ENCODE measurements at regions not wholly inside any gene's neighbourhood (a gene's known extent, or its start where the extent isn't known, plus 50 kb on each side); places are given as distances from the start of the nearest gene placed in this dataset.

DNA sequence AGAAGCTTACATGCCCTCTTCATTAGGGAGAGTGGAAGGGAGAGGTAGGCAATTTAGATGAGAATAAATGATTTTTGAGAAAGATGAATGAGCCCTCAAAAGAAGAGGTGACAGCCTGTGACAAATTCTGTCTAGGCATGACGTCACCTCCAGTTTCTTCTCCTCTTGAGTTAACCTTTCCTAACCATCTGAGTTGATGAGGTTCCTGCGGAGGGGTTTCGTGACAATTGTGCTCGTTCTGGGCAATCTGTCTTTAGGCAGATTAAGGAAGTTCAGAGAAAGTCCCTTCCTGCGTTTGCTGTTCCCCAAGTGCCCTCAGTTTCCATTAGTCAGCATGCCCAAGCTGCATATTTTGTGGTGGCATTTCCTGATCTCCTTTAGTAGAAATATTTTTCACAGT lies 640.2 kb upstream of the SYT4 start:
- TF ChIP-seq EZH2 (IDR thresholded peaks at IDR 0.05; ENCODE audit: borderline replicate concordance, insufficient read depth, low read depth, low read length, poor library complexity, severe bottlenecking) (no peak), CTCF (IDR thresholded peaks at IDR 0.05) (no peak)

Data from B cell (primary cell).